GM13977 (cell line): ENCODE measurements at regions not wholly inside any gene's neighbourhood (a gene's known extent, or its start where the extent isn't known, plus 50 kb on each side); places are given as distances from the start of the nearest gene placed in this dataset.
A peak's percentile ranks its signal among the peaks of the same experiment; 100 is the strongest.
"Not testable (repeated sequence)": the region's sequence is repeated elsewhere in the genome, so short reads cannot be mapped to it uniquely, and the experiment has no call there.

Source experiments
- DNase-seq: peaks from one replicate; pipeline ENCODE4 v3.0.0; 2012; ENCODE audit warnings: low spot score
- in situ Hi-C: fragments of 300-500 bp; cut with MboI; formaldehyde crosslinking; loops from one replicate; pipeline ENCODE4 v1.12.0; 2022; ENCODE audit warnings: low sequenced_read_pairs, low pct_unique_long_range_greater_than_20kb, mixed read lengths, inconsistent platforms; ENCODE audit not compliant: unreplicated experiment
- TF ChIP-seq, protein P1 (sequence below): IDR thresholded peaks from 2 replicates; pipeline ENCODE4 v1.5.1; 2012; ENCODE audit warnings: mild to moderate bottlenecking, control low read depth; ENCODE audit not compliant: insufficient read depth; ENCODE audit errors: extremely low read depth, missing control alignments

DNA sequence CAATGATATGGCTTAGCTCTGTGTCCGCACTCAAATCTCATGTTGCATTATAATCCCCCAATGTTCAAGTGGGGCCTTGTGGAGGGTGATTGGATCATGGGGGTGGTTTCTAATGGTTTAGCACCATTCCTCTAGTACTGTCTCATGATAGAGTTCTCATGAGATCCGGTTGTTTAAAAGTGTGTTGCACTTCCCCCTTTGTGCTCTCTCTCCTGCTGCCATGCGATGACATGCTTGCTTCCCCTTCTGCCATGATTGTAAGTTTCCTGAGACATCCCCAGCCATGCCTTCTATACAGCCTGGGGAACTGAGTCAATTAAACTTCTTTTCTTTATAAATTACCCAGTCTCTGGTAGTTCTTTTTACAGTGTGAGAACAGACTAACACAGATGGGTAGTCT is 427.1 kb downstream of the CHSY3 start:
- TF ChIP-seq, protein P1, sequence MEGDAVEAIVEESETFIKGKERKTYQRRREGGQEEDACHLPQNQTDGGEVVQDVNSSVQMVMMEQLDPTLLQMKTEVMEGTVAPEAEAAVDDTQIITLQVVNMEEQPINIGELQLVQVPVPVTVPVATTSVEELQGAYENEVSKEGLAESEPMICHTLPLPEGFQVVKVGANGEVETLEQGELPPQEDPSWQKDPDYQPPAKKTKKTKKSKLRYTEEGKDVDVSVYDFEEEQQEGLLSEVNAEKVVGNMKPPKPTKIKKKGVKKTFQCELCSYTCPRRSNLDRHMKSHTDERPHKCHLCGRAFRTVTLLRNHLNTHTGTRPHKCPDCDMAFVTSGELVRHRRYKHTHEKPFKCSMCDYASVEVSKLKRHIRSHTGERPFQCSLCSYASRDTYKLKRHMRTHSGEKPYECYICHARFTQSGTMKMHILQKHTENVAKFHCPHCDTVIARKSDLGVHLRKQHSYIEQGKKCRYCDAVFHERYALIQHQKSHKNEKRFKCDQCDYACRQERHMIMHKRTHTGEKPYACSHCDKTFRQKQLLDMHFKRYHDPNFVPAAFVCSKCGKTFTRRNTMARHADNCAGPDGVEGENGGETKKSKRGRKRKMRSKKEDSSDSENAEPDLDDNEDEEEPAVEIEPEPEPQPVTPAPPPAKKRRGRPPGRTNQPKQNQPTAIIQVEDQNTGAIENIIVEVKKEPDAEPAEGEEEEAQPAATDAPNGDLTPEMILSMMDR, result no peak
- DNase-seq, result no peak
- in situ Hi-C loops, result no loop called here

- in situ Hi-C loops, result no loop called here
- TF ChIP-seq, protein P1, result no peak
These were observed 420.8 kb downstream of the CHSY3 start for GRCh38 chr5:130324953-130325671.

GRCh38 chr5:130323804-130324454 is 419.7 kb downstream of the CHSY3 start:
- TF ChIP-seq, protein P1, result no peak
- DNase-seq, result peak; percentile 10
- in situ Hi-C loops, result no loop called here

More at GRCh38 chr5:130324953-130325671, 420.8 kb downstream of the CHSY3 start:
- no peak for DNase-seq

GRCh38 chr5:130321931-130322330 is 417.7 kb downstream of the CHSY3 start:
- TF ChIP-seq, protein P1, result no peak
- in situ Hi-C loops, result no loop called here
- no peak for DNase-seq

GRCh38 chr5:130316971-130317680 is 412.9 kb downstream of the CHSY3 start:
- TF ChIP-seq, protein P1, result no peak
- DNase-seq, result no peak
- in situ Hi-C loops, result no loop called here

DNA sequence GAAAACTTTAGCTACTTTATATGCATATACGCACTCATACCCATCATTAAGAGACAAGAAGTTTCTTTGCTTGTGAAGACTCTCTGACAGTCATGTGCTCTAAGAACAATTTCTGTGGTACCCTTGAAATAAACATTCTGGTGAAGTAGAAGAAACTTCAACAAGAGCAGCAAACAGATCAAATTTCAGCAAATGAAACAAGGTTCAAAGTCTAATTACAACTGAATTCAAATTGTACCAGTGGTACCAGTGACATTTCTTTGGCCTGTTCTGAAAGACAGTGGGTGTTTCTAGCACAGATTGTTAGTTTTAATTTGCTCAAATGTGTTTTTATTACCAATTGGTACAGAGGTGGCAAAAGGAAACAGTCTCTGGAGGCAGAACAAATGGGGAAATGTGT is 391.0 kb downstream of the CHSY3 start:
- no peak for DNase-seq
- in situ Hi-C loops, result no loop called here
- TF ChIP-seq, protein P1, result no peak

DNA sequence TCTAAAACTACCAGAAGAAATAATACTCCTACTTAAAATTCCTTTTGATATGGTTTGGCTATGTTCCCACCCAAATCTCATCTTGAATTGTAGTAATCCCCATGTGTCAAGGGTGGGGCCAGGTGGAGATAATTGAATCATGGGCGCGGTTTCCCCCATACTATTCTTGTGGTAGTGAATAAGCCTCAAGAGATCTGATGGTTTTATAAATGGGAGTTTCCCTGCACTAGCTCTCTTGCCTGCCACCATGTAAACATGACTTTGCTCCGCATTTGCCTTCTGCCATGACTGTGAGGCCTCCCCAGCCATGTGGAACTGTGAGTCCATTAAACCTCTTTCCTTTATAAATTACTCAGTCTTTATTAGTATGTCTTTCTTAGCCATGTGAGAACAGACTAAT is 390.5 kb downstream of the CHSY3 start:
- in situ Hi-C loops, DNase-seq: not testable (repeated sequence)
